CD8-positive, alpha-beta memory T cell (primary cell): ENCODE measurements at regions not wholly inside any gene's neighbourhood (a gene's known extent, or its start where the extent isn't known, plus 50 kb on each side); places are given as distances from the start of the nearest gene placed in this dataset.
A peak's percentile ranks its signal among the peaks of the same experiment; 100 is the strongest.
"Not testable (repeated sequence)": the region's sequence is repeated elsewhere in the genome, so short reads cannot be mapped to it uniquely, and the experiment has no call there.

ENCODE experiments used
- CTCF ChIA-PET: fragments of 350-600 bp; sonication (Branson Sonifier 250); formaldehyde crosslinking; loops from one replicate; lab custom pipeline; 2021; ENCODE audit warnings: antibody characterized with exemption; lab: Charles Lee
- POLR2A ChIA-PET: fragments of 350-600 bp; sonication (Branson Sonifier 250); formaldehyde crosslinking; loops from one replicate; lab custom pipeline; 2021; ENCODE audit warnings: antibody characterized with exemption; lab: Charles Lee
- DNase-seq, 5 donors: peaks; one replicate each; pipeline versions ENCODE4 v3.0.0 to v3.0.0-alpha.2; 2020 to 2022; ENCODE audit warnings: mixed read lengths in 1 of 5
- H3K27ac ChIP-seq: one replicate; pipeline ENCODE4 v1.7.0; 2013; ENCODE audit warnings: low read depth, mild to moderate bottlenecking, low read length, moderate library complexity
- H3K27me3 ChIP-seq: 2 replicates; pipeline ENCODE4 v1.7.0; 2013; ENCODE audit warnings: low read length, mild to moderate bottlenecking; ENCODE audit not compliant: insufficient read depth, poor library complexity, severe bottlenecking
- H3K36me3 ChIP-seq: 2 replicates; pipeline ENCODE4 v1.7.0; 2013; ENCODE audit warnings: mild to moderate bottlenecking, low read length, moderate library complexity; ENCODE audit not compliant: insufficient read depth
- H3K4me1 ChIP-seq: 2 replicates; pipeline ENCODE4 v1.7.0; 2013; ENCODE audit warnings: mild to moderate bottlenecking, low read length, moderate library complexity; ENCODE audit not compliant: insufficient read depth
- H3K4me3 ChIP-seq: 2 replicates; pipeline ENCODE4 v1.7.0; 2013; ENCODE audit warnings: mild to moderate bottlenecking, low read length
- H3K9me3 ChIP-seq: 2 replicates; pipeline ENCODE4 v1.7.0; 2013; ENCODE audit warnings: mild to moderate bottlenecking, low read length
- H3K27ac Mint-ChIP-seq, 8 donors: one replicate each; pipeline ENCODE4 v1.8.0; 2020 to 2021; ENCODE audit warnings: mixed read lengths in 8 of 8, mild to moderate bottlenecking in 6 of 8, inconsistent platforms in 3 of 8, moderate library complexity in 3 of 8
- H3K27me3 Mint-ChIP-seq, 2 donors: one replicate each; pipeline ENCODE4 v1.8.0; 2020 to 2021; ENCODE audit warnings: mixed read lengths in 2 of 2, mild to moderate bottlenecking in 1 of 2, moderate library complexity in 1 of 2
- H3K36me3 Mint-ChIP-seq, 3 donors: one replicate each; pipeline ENCODE4 v1.8.0; 2020 to 2021; ENCODE audit warnings: mixed read lengths in 3 of 3, inconsistent platforms in 1 of 3, mild to moderate bottlenecking in 1 of 3
- H3K4me1 Mint-ChIP-seq, 3 donors: one replicate each; pipeline ENCODE4 v1.8.0; 2020 to 2021; ENCODE audit warnings: mixed read lengths in 3 of 3, inconsistent platforms in 1 of 3, mild to moderate bottlenecking in 1 of 3
- H3K4me3 Mint-ChIP-seq, 7 donors: one replicate each; pipeline ENCODE4 v1.8.0; 2020 to 2021; ENCODE audit warnings: mixed read lengths in 7 of 7, mild to moderate bottlenecking in 6 of 7, moderate library complexity in 4 of 7, inconsistent platforms in 2 of 7
- H3K9me3 Mint-ChIP-seq, 5 donors: one replicate each; pipeline ENCODE4 v1.8.0; 2020 to 2022; ENCODE audit warnings: mixed read lengths in 5 of 5, mild to moderate bottlenecking in 3 of 5, moderate library complexity in 2 of 5, inconsistent platforms in 1 of 5

DNA sequence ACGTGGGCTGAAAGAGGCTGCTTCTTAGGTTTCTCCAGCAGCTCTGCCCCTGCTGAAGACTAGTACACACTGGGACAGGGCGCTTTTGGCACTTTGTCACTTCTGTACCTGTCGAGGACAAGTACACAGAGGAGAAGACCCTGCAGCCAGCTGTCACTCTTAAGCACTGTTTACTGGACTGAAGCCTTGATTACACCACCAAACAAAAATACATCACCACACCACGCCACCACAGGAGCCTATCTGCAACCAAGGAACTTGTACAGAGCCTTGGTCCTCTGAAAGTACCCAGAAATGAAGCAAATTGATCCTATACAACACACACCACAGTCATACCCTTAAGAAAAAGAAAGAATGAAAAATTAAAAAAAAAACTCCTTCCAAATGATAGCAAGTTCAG lies 1509.5 kb upstream of the TPTE start:
- H3K9me3 ChIP-seq, H3K27ac ChIP-seq, H3K36me3 ChIP-seq, H3K4me1 ChIP-seq, CTCF ChIA-PET, H3K4me3 ChIP-seq, H3K27ac Mint-ChIP-seq, POLR2A ChIA-PET, H3K27me3 ChIP-seq, H3K4me3 Mint-ChIP-seq, H3K4me1 Mint-ChIP-seq, DNase-seq, H3K36me3 Mint-ChIP-seq: not testable (repeated sequence)
- peaks cover 0 to 28% (median 16%) of the 10 kb centered on the region in 5 donors for H3K9me3 Mint-ChIP-seq
- H3K27me3 Mint-ChIP-seq: peaks cover 13 to 29% of the 10 kb centered on the region in 2 donors

DNA sequence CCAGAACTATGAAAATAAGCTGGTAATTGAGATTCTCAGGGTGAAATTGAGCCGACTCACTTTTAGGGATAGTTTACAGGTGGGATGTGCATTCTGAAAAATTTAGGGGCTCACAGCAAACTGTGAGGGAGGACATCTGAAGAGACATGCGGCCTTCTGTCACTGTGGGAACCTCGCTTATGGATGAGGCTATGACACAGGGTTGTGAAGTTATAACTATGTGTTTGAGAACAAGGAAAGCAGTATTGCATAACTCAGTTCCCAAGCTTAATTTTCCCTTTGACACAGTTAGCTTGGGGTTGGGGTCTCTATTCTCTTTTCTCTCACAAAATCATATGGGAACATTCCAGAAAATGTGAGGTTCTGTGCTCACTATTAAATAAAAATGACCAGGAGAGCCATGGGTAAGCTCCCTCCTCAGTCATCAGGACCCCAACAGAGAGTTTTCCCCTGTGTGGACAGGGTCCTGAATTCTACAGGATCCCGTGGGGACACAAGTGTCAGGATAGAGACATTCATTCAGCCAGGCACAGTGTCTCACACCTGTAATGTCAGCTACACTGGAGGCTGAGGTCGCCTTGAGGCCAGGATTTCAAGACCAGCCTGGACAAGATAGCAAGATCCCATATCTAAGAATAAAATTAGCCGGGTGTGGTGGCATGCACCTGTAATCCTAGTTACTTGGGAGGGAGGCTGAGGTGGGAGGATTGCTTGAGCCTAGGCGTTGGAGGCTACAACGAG lies 1507.7 kb upstream of the TPTE start:
- H3K36me3 ChIP-seq, H3K4me3 Mint-ChIP-seq, H3K4me3 ChIP-seq, H3K4me1 ChIP-seq, H3K27ac Mint-ChIP-seq, POLR2A ChIA-PET, H3K4me1 Mint-ChIP-seq, H3K27me3 ChIP-seq, H3K9me3 ChIP-seq, H3K36me3 Mint-ChIP-seq, H3K27ac ChIP-seq, DNase-seq, CTCF ChIA-PET: not testable (repeated sequence)
- peaks cover 0 to 18% (median 11%) of the 10 kb centered on the region in 5 donors for H3K9me3 Mint-ChIP-seq
- H3K27me3 Mint-ChIP-seq: peaks cover 10 to 20% of the 10 kb centered on the region in 2 donors

GRCh38 chr21:9014243-9014734 lies 1507.1 kb upstream of the TPTE start:
- H3K4me3 ChIP-seq, H3K36me3 Mint-ChIP-seq, DNase-seq, H3K9me3 ChIP-seq, H3K36me3 ChIP-seq, H3K4me3 Mint-ChIP-seq, H3K27me3 ChIP-seq, H3K4me1 ChIP-seq, H3K27ac ChIP-seq, POLR2A ChIA-PET, CTCF ChIA-PET, H3K4me1 Mint-ChIP-seq, H3K27ac Mint-ChIP-seq: not testable (repeated sequence)
- H3K27me3 Mint-ChIP-seq: peaks cover 7 to 20% of the 10 kb centered on the region in 2 donors
- H3K9me3 Mint-ChIP-seq: peaks cover 0 to 18% (median 8%) of the 10 kb centered on the region in 5 donors

DNA sequence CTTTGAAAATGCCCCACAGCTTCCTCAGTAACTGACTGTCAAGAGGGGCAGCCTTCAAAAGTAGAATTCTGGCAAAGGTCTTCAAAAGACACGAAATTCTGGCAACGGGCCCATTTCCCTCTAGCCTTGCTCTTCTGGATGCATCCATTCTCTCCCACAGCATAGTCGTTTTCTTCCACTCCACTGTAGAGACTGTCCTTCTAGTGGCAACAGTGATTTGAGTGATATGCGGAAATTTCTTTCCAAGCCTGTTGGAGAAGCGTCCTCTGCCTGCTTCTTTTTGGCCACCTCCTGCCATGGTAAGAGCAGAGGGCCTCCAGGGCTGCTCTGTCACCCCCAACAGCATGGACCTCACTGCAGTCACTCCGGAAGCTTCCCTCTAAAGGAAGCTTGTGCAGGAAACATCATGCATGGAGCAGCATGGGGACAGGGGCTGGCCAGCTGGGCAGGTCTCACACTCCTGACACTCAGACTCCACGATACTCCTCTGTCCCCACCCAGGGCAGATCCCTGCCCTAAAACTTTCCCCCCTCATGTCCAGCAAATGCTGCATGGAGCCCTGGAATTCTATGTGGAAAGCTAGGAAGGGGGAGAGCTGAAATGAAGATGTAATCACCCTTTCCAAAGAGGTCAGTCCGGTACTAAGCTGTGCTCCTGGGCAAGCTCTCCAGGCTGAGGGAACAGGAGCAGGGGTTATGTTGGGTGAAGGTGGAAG lies 1505.7 kb upstream of the TPTE start:
- Mint-ChIP-seq H3K9me3 (peaks cover 0 to 18% (median 6%) of the 10 kb centered on the region in 5 donors), H3K27me3 (peaks cover 5 to 17% of the 10 kb centered on the region in 2 donors)
- H3K36me3 Mint-ChIP-seq, H3K4me3 ChIP-seq, CTCF ChIA-PET, H3K27ac ChIP-seq, H3K27ac Mint-ChIP-seq, POLR2A ChIA-PET, H3K9me3 ChIP-seq, H3K27me3 ChIP-seq, H3K4me1 Mint-ChIP-seq, H3K4me1 ChIP-seq, H3K4me3 Mint-ChIP-seq, H3K36me3 ChIP-seq: not testable (repeated sequence)
- peak in 1 of 5 donors; percentile 39 for DNase-seq

DNA sequence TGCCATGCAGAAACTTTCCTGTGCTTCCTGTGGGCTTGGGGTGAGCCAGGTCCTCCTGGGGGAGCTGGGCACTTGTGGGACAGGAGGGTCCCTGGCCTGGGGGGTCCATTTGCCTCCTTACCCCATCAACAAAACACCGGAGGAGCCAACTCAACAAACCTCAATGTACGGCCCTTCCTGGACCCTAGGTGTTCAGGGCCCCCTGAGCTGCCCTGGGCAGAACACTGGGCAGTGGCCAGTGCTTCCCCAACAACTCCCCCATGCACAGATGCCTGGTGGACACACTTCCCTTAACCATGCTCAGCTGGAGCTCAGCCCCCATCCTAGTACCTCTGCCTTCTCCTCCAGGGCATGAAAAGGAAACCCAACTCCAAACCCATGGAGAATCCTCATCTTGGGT lies 1504.2 kb upstream of the TPTE start:
- H3K27me3 Mint-ChIP-seq, H3K4me3 Mint-ChIP-seq, H3K27ac ChIP-seq, H3K27ac Mint-ChIP-seq, CTCF ChIA-PET, H3K27me3 ChIP-seq, H3K4me1 ChIP-seq, H3K9me3 ChIP-seq, H3K4me3 ChIP-seq, H3K36me3 Mint-ChIP-seq, POLR2A ChIA-PET, H3K36me3 ChIP-seq, H3K4me1 Mint-ChIP-seq: not testable (repeated sequence)
- H3K9me3 Mint-ChIP-seq: peaks cover 0 to 12% (median 4%) of the 10 kb centered on the region in 5 donors
- peak in 1 of 5 donors; percentile 45 for DNase-seq

DNA sequence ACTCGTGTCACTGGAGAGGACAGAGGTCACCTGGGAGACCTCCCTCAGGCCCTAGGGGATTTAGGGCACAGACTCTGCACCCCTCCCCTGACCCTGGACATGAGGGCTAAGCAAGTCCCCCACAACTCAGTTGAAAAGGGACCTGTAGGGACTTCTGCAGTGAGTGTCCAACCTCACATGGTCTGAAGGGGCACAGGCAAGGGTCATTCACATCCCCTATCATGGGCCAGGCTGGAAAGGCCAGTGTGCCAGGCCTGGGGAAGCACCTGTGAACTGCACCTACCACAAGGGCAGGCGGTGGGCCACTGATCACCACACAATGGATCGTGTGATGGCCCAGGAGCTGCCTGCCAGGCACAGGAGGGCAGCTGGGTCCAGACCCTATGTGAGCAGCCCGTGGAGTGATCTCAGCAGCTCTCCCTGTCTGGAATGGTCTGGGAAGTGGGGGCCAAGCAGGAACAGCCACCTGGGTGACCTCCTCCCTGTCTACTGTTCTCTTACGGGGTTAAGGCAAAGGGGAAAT lies 1502.6 kb upstream of the TPTE start:
- H3K27ac Mint-ChIP-seq, H3K36me3 Mint-ChIP-seq, H3K4me1 Mint-ChIP-seq, POLR2A ChIA-PET, H3K4me1 ChIP-seq, H3K9me3 ChIP-seq, CTCF ChIA-PET, H3K27ac ChIP-seq, H3K27me3 ChIP-seq, H3K36me3 ChIP-seq, DNase-seq, H3K4me3 Mint-ChIP-seq, H3K9me3 Mint-ChIP-seq, H3K27me3 Mint-ChIP-seq, H3K4me3 ChIP-seq: not testable (repeated sequence)

DNA sequence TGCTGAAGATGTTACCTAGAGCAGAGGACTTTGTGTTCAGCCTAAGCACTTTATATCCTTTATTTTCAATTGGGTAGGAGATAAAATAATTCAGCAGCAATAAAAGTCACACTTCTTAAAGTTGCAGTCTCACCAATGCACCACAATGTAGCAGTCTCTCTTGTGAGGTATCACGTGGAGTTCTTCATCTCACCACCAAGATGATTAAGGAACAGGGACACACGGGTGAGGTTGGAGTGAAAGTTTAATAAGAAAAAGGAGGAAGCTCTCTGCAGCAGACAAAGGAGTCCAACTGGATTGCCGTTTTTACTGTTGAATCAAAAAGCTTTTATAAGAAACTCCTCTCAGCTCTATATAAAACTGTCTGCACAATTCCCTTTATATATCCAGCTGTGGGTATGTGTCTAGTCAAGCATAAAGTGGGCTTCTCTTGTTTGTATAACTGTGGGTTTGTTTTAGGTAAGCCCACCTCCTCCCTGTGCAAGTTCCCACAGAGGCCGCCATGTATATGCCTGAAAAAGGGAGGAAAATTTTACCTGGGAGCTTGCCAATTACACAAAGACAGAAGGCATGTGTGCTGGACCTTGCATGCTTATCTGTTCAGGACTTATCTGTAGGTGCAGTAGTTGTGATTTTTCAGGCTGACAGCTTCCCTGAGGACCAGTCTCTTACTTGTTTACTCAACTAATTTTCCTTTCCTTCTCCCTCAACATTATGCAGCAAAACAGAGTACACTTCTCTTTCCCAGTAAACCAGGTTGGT lies 1497.2 kb upstream of the TPTE start:
- H3K4me3 Mint-ChIP-seq, H3K4me1 Mint-ChIP-seq, H3K36me3 Mint-ChIP-seq, H3K27me3 ChIP-seq, H3K27ac Mint-ChIP-seq, DNase-seq, POLR2A ChIA-PET, H3K9me3 Mint-ChIP-seq, H3K4me1 ChIP-seq, H3K4me3 ChIP-seq, H3K9me3 ChIP-seq, H3K36me3 ChIP-seq, CTCF ChIA-PET, H3K27ac ChIP-seq: not testable (repeated sequence)
- H3K27me3 Mint-ChIP-seq: peaks cover 0 to 12% of the 10 kb centered on the region in 2 donors
